Tibial nerve (tissue), 4 donors: ENCODE measurements at regions not wholly inside any gene's neighbourhood (a gene's known extent, or its start where the extent isn't known, plus 50 kb on each side); places are given as distances from the start of the nearest gene placed in this dataset. TPM values are rescaled to one million over a fixed set of nuclear protein-coding genes. Genes with fewer than 3 reads are reported as not detected.

Experiments
- DNase-seq, 2 donors: peaks; one replicate each; pipeline ENCODE4 v3.0.0-alpha.2; 2019; ENCODE audit warnings: low spot score in 2 of 2
- H3K27ac ChIP-seq, 4 donors: fragments of 200-600 bp; sonication (generic) in 3 of 4; one replicate each; pipeline ENCODE4 v1.5.1; 2017 to 2019; ENCODE audit warnings: mild to moderate bottlenecking in 1 of 4
- H3K27me3 ChIP-seq, 2 donors: fragments of 200-600 bp; sonication (generic) in 1 of 2; one replicate each; pipeline versions ENCODE4 v1.5.1 to v1.6.0; 2017 to 2019
- H3K36me3 ChIP-seq, 3 donors: fragments of 200-600 bp; sonication (generic); one replicate each; pipeline ENCODE4 v1.5.1; 2018 to 2019
- H3K4me1 ChIP-seq, 4 donors: fragments of 200-600 bp; sonication (generic) in 3 of 4; one replicate each; pipeline ENCODE4 v1.5.1; 2017 to 2019
- H3K4me3 ChIP-seq, 4 donors: fragments of 200-600 bp; sonication (generic) in 3 of 4; one replicate each; pipeline ENCODE4 v1.5.1; 2017 to 2019; ENCODE audit warnings: mild to moderate bottlenecking in 1 of 4, moderate library complexity in 1 of 4
- H3K9me3 ChIP-seq, 4 donors: fragments of 200-600 bp; sonication (generic) in 3 of 4; one replicate each; pipeline ENCODE4 v1.5.1; 2017 to 2019
- EP300 ChIP-seq, 2 donors: sonication (generic); formaldehyde crosslinking; IDR thresholded peaks; one replicate each; pipeline ENCODE4 v1.6.1; 2017; ENCODE audit warnings: antibody characterized with exemption in 2 of 2, mild to moderate bottlenecking in 1 of 2
- POLR2A ChIP-seq, 2 donors: fragments of 450-650 bp; IDR thresholded peaks; one replicate each; pipeline ENCODE4 v1.6.1; 2017; ENCODE audit warnings: antibody characterized with exemption in 2 of 2, mild to moderate bottlenecking in 2 of 2, moderate library complexity in 2 of 2
- WGBS, 2 donors: methylation state at CpG; one replicate each; pipeline ENCODE4 v1.1.5; 2018; 5-methylcytosine and 5-hydroxymethylcytosine counted together
- small RNA-seq: library from RNA; depleted of rRNA; stranded (forward); fragments of <200 nt; gene quantifications from one replicate; pipeline ENCODE3, GENCODE V24; 2016
- TF ChIP-seq, protein P1 (sequence below), 5 experiments: fragments of 200-600 bp in 3 of 5; fragments of 450-650 bp in 2 of 5; sonication (generic) in 3 of 5; IDR thresholded peaks; one replicate each; pipeline ENCODE4 v1.5.1; 2016 to 2019; ENCODE audit warnings: antibody characterized with exemption in 5 of 5, mild to moderate bottlenecking in 3 of 5, moderate library complexity in 2 of 5

DNA sequence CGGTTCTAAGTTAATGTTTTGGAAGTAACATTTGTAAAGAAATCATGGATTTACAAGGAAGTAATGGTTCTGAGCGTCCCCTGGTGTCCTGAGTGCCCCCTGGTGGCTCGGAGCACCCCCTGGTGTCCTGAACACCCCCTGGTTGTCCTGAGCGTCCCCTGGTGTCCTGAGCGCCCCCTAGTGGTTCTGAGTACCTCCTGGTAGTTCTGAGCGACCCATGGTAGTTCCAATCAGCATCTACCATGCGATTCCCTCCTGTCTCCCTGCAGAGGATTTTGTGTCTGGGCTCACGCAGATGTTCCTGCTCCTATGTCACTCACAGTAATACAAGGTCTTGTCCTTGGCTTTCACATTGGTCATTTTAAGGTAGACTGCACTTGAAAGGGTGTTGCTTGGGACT, 1352.9 kb downstream of the TMEM121 start:
- Histone ChIP-seq H3K4me3 (no peak overlapping the region), H3K36me3 (no peaks in the 10 kb centered on the region), H3K9me3 (peaks cover 0 to 5% (median 0%) of the 10 kb centered on the region in 4 donors), H3K27ac (no peak overlapping the region), H3K4me1 (no peaks in the 10 kb centered on the region), H3K27me3 (no peaks in the 10 kb centered on the region)
- 50 to 63% methylated on average over 8 of the region's 8 CpGs for WGBS, 2 donors
- TF ChIP-seq, protein P1, sequence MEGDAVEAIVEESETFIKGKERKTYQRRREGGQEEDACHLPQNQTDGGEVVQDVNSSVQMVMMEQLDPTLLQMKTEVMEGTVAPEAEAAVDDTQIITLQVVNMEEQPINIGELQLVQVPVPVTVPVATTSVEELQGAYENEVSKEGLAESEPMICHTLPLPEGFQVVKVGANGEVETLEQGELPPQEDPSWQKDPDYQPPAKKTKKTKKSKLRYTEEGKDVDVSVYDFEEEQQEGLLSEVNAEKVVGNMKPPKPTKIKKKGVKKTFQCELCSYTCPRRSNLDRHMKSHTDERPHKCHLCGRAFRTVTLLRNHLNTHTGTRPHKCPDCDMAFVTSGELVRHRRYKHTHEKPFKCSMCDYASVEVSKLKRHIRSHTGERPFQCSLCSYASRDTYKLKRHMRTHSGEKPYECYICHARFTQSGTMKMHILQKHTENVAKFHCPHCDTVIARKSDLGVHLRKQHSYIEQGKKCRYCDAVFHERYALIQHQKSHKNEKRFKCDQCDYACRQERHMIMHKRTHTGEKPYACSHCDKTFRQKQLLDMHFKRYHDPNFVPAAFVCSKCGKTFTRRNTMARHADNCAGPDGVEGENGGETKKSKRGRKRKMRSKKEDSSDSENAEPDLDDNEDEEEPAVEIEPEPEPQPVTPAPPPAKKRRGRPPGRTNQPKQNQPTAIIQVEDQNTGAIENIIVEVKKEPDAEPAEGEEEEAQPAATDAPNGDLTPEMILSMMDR (IDR thresholded peaks at IDR 0.05) = peak in 2 of 5 experiments; percentile 10 to 20
- TF ChIP-seq EP300 (IDR thresholded peaks at IDR 0.05) (no peak), POLR2A (IDR thresholded peaks at IDR 0.05) (no peak)
- no peak for DNase-seq

GRCh38 chr14:106883218-106883692, 1356.9 kb downstream of the TMEM121 start:
- no peak for DNase-seq
- WGBS, 2 donors = 76 to 83% methylated on average over 34 to 40 of the region's 44 CpGs
- peaks cover 0 to 5% (median 0%) of the 10 kb centered on the region in 4 donors for H3K9me3 ChIP-seq
- H3K27me3 ChIP-seq = no peaks in the 10 kb centered on the region
- H3K4me1 ChIP-seq = no peaks in the 10 kb centered on the region
- no peak overlapping the region for H3K4me3 ChIP-seq
- H3K27ac ChIP-seq = no peak overlapping the region
- H3K36me3 ChIP-seq = no peaks in the 10 kb centered on the region
- no peak for TF ChIP-seq POLR2A (IDR thresholded peaks at IDR 0.05)
- TF ChIP-seq EP300 (IDR thresholded peaks at IDR 0.05) = no peak
- TF ChIP-seq, protein P1 (IDR thresholded peaks at IDR 0.05) = peak in 1 of 5 experiments; percentile 18

Small RNA genes lying in the stretch of these regions (small RNA-seq; reads per million reads assigned to genes)
- gene AC244452.1 (not detected), gene IGHD1-1 (not detected), gene IGHD1-14 (not detected), gene IGHD1-20 (not detected), gene IGHD1-26 (not detected), gene IGHD1-7 (not detected), gene IGHD2-15 (not detected), gene IGHD2-2 (not detected), gene IGHD2-21 (not detected), gene IGHD2-8 (not detected), gene IGHD3-10 (not detected), gene IGHD3-16 (not detected), gene IGHD3-22 (not detected), gene IGHD3-3 (not detected), gene IGHD3-9 (not detected), gene IGHD4-11 (not detected), gene IGHD4-17 (not detected), gene IGHD4-23 (not detected), gene IGHD4-4 (not detected), gene IGHD5-12 (not detected), gene IGHD5-18 (not detected), gene IGHD5-24 (not detected), gene IGHD5-5 (not detected), gene IGHD6-13 (not detected), gene IGHD6-19 (not detected), gene IGHD6-25 (not detected), gene IGHD6-6 (not detected), gene IGHD7-27 (not detected), gene IGHJ1 (not detected), gene IGHJ1P (not detected), gene IGHJ2 (not detected), gene IGHJ2P (not detected), gene IGHJ3 (not detected), gene IGHJ3P (not detected), gene IGHJ4 (not detected), gene IGHJ5 (not detected), gene IGHJ6 (not detected), gene IGHV1-12 (not detected), gene IGHV1-14 (not detected), gene IGHV3-19 (not detected), gene IGHV3-57 (not detected), gene IGHV3-76 (not detected), gene IGHV5-78 (not detected), gene IGHV7-40 (not detected), gene IGHVII-1-1 (not detected), gene IGHVII-15-1 (not detected), gene IGHVII-22-1 (not detected), gene IGHVII-28-1 (not detected), gene IGHVII-33-1 (not detected), gene IGHVII-40-1 (not detected), gene IGHVII-44-2 (not detected), gene IGHVII-46-1 (not detected), gene IGHVII-49-1 (not detected), gene IGHVII-51-2 (not detected), gene IGHVII-53-1 (not detected), gene IGHVII-60-1 (not detected), gene IGHVII-62-1 (not detected), gene IGHVII-67-1 (not detected), gene IGHVII-74-1 (not detected), gene IGHVII-78-1 (not detected), gene IGHVIII-11-1 (not detected), gene IGHVIII-13-1 (not detected), gene IGHVIII-2-1 (not detected), gene IGHVIII-22-2 (not detected), gene IGHVIII-25-1 (not detected), gene IGHVIII-26-1 (not detected), gene IGHVIII-38-1 (not detected), gene IGHVIII-5-1 (not detected), gene IGHVIII-5-2 (not detected), gene IGHVIII-67-2 (not detected), gene IGHVIII-67-3 (not detected), gene IGHVIII-67-4 (not detected), gene IGHVIII-76-1 (not detected), gene IGHVIII-82 (not detected), gene MIR4507 (not detected), gene MIR4537 (not detected), gene MIR4538 (not detected), gene MIR4539 (not detected), gene MIR5195 (not detected), gene MIR8071-1 (not detected), gene MIR8071-2 (not detected), gene RNA5SP389 (not detected)
